Hepatocyte (in vitro differentiated cells): ENCODE measurements at regions not wholly inside any gene's neighbourhood (a gene's known extent, or its start where the extent isn't known, plus 50 kb on each side); places are given as distances from the start of the nearest gene placed in this dataset.

Source experiments
- CTCF ChIP-seq: fragments of 200-600 bp; sonication (generic); IDR thresholded peaks from 2 replicates; pipeline ENCODE4 v1.5.1; 2016; ENCODE audit warnings: antibody characterized with exemption, mild to moderate bottlenecking; ENCODE audit not compliant: poor library complexity
- EZH2 ChIP-seq: fragments of 200-600 bp; sonication (generic); IDR thresholded peaks from 2 replicates; pipeline ENCODE4 v1.6.1; 2016; ENCODE audit warnings: antibody characterized with exemption, mild to moderate bottlenecking, borderline replicate concordance
- EZH2phosphoT487 ChIP-seq: fragments of 200-600 bp; sonication (generic); IDR thresholded peaks from one replicate; pipeline ENCODE4 v1.6.1; 2018; ENCODE audit warnings: antibody characterized with exemption, mild to moderate bottlenecking, low read depth, moderate library complexity; ENCODE audit not compliant: unreplicated experiment, severe bottlenecking

- TF ChIP-seq CTCF (no peak), EZH2 (no peak), EZH2phosphoT487 (no peak)
These were observed 140.2 kb downstream of the SNX19 start for GRCh38 chr11:130776061-130776419.
